NCI-H146 (cell line): ENCODE measurements at regions not wholly inside any gene's neighbourhood (a gene's known extent, or its start where the extent isn't known, plus 50 kb on each side); places are given as distances from the start of the nearest gene placed in this dataset.

Experiments
- DNase-seq: peaks from one replicate; lab custom pipeline; 2025; lab: John Stamatoyannopoulos, UW

GRCh38 chr1:38287036-38287435 is 240.4 kb upstream of the POU3F1 start:
- no peak for DNase-seq

- DNase-seq, result no peak
Observed at GRCh38 chr1:38285807-38286530, 239.4 kb upstream of the POU3F1 start.

GRCh38 chr1:38284953-38285352 is 238.4 kb upstream of the POU3F1 start:
- DNase-seq, result no peak

- DNase-seq, result no peak
Observed at GRCh38 chr1:38283696-38284470, 237.3 kb upstream of the POU3F1 start.

- DNase-seq, result no peak
Observed at GRCh38 chr1:38279148-38279547, 232.6 kb upstream of the POU3F1 start.

- DNase-seq, result no peak
Observed at GRCh38 chr1:38277646-38278045, 231.1 kb upstream of the POU3F1 start.

GRCh38 chr1:38275960-38276359 is 229.4 kb upstream of the POU3F1 start:
- no peak for DNase-seq

GRCh38 chr1:38274974-38275373 is 228.4 kb upstream of the POU3F1 start:
- DNase-seq, result no peak

GRCh38 chr1:38273196-38273804 is 226.7 kb upstream of the POU3F1 start:
- DNase-seq, result no peak

GRCh38 chr1:38272515-38272914 is 225.9 kb upstream of the POU3F1 start:
- DNase-seq, result no peak

GRCh38 chr1:38270849-38271633 is 224.4 kb upstream of the POU3F1 start:
- DNase-seq, result no peak

- DNase-seq, result no peak
Observed at GRCh38 chr1:38269923-38270848, 223.6 kb upstream of the POU3F1 start.

GRCh38 chr1:38268226-38268625 is 221.6 kb upstream of the POU3F1 start:
- no peak for DNase-seq

GRCh38 chr1:38267037-38268036 is 220.7 kb upstream of the POU3F1 start:
- no peak for DNase-seq

GRCh38 chr1:38266197-38266520 is 219.6 kb upstream of the POU3F1 start:
- no peak for DNase-seq

- no peak for DNase-seq
Observed at GRCh38 chr1:38265293-38266196, 219.0 kb upstream of the POU3F1 start.

GRCh38 chr1:38263438-38263837 is 216.8 kb upstream of the POU3F1 start:
- DNase-seq, result no peak

GRCh38 chr1:38261574-38261973 is 215.0 kb upstream of the POU3F1 start:
- no peak for DNase-seq

GRCh38 chr1:38258085-38258627 is 211.6 kb upstream of the POU3F1 start:
- no peak for DNase-seq
